Muscle of leg (tissue), 3 donors: ENCODE measurements at regions not wholly inside any gene's neighbourhood (a gene's known extent, or its start where the extent isn't known, plus 50 kb on each side); places are given as distances from the start of the nearest gene placed in this dataset.
"Not testable (repeated sequence)": the region's sequence is repeated elsewhere in the genome, so short reads cannot be mapped to it uniquely, and the experiment has no call there.

Experiments
- DNase-seq: peaks from one replicate; pipeline ENCODE4 v3.0.0; 2013
- H3K27ac ChIP-seq: one replicate; pipeline ENCODE4 v1.5.1; 2013; ENCODE audit warnings: mild to moderate bottlenecking, low read length, control low read depth
- H3K27me3 ChIP-seq: one replicate; pipeline ENCODE4 v1.6.1; 2013; ENCODE audit warnings: low read length; ENCODE audit not compliant: control insufficient read depth, insufficient read depth
- H3K36me3 ChIP-seq: one replicate; pipeline ENCODE4 v1.6.1; 2013; ENCODE audit warnings: low read length; ENCODE audit not compliant: control insufficient read depth, insufficient read depth
- H3K4me1 ChIP-seq: one replicate; pipeline ENCODE4 v1.6.1; 2013; ENCODE audit warnings: low read length; ENCODE audit not compliant: control insufficient read depth, insufficient read depth
- H3K4me3 ChIP-seq: one replicate; pipeline ENCODE4 v1.5.1; 2013; ENCODE audit warnings: low read length, control low read depth
- H3K9me3 ChIP-seq: replicated peaks from 2 replicates; pipeline ENCODE4 v1.6.1; 2013; ENCODE audit warnings: low read depth, low read length; ENCODE audit not compliant: control insufficient read depth
- WGBS: methylation state at CpG from one replicate; pipeline ENCODE4 v1.1.5; 2013; ENCODE audit warnings: missing lambda C conversion rate; ENCODE audit not compliant: insufficient coverage; 5-methylcytosine and 5-hydroxymethylcytosine counted together

DNA sequence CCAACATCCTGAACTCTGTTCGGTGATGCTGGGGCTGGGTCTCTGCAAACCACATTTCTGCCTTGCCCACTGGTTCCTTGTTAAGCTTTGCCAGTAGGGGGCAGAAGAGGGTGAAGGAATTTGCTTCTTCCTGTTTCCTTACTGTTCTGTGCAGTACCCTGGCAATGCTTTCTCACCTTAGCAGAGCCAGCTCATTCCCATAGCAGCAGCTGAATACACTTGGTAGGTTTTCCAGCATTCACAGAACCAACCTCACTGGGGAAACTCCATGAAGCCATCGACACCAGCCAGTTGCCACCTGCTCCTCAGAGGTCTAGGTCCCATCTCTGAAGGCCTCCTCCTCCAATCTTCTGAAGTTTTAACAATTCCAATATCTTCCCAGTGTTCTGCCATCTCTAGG lies 308.4 kb downstream of the PDCD6IP start:
- Histone ChIP-seq H3K27ac (no peak overlapping the region), H3K4me1 (no peaks in the 10 kb centered on the region), H3K36me3 (no peaks in the 10 kb centered on the region), H3K27me3 (no peaks in the 10 kb centered on the region), H3K9me3 (no peaks in the 10 kb centered on the region), H3K4me3 (no peak overlapping the region)
- DNase-seq, result peak; percentile 5
- no CpG with 5 or more reads among the region's 2 CpGs for WGBS

DNA sequence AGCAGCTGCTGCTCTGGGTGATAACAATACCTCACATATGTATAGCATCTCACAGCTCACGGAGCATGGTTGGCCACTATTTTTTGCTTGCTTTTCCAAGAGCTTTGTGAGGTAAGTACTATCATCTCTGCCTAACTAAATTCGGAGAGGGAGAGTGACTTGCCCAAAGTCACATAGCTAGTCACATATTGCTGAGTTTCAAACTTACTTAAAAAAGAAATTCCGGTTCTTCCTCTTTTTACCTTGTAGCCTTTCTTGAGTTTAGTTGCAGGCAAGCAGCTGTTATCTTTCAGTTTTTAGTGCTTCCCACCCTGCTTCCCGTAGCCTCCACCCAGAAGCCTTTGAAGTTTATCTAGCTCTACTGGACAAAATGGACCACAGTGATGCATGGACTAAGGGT lies 309.2 kb downstream of the PDCD6IP start:
- H3K36me3 ChIP-seq, result no peaks in the 10 kb centered on the region
- H3K27ac ChIP-seq, result no peak overlapping the region
- H3K27me3 ChIP-seq, result no peaks in the 10 kb centered on the region
- no peaks in the 10 kb centered on the region for H3K4me1 ChIP-seq
- H3K4me3 ChIP-seq, result no peak overlapping the region
- H3K9me3 ChIP-seq, result no peaks in the 10 kb centered on the region
- WGBS, result 61% methylated on average over 4 of the region's 4 CpGs
- DNase-seq, result no peak

DNA sequence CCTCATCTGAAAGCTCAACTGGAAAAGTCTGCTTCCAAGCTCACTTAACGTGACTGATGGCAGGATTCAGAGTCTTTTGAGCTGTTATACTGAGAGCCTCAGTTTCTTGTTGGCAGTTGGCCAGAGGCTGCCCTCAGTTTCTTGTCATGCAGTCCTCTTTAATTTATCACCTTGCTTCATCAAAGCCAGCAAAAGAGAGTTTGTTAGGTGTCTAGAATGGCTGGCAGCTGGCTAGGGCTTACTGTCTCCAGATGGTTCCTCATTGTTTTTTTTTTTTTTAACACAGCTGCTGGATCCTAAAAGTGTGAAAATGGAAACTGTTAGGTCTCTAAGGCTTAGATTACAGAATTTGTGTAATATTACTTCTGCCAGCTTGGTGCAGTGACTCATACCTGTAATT lies 310.6 kb downstream of the PDCD6IP start:
- H3K36me3 ChIP-seq, result no peaks in the 10 kb centered on the region
- H3K9me3 ChIP-seq, result no peaks in the 10 kb centered on the region
- WGBS, result no CpG with 5 or more reads among the region's 1 CpG
- H3K27ac ChIP-seq, result no peak overlapping the region
- H3K4me1 ChIP-seq, result no peaks in the 10 kb centered on the region
- no peak for DNase-seq
- H3K4me3 ChIP-seq, result no peak overlapping the region
- no peaks in the 10 kb centered on the region for H3K27me3 ChIP-seq

DNA sequence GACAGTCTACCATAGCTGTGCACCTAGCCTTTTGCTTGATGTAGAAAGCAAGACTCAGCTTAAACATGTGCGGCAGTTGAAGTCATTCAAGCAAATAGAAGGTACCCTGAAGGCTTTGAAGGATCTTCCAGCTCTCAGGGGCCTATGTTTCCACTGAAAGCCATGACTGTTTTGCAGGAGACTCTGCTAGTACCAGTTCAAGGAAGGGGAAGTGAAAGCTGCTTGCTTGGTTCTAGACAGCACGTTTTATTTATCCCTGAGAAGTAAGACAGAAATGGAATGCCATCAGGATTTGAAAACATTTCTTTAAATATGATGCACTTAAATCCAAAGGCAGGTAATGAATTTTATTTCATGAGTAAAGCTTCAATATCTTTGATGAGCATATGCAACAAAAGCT lies 311.4 kb downstream of the PDCD6IP start:
- WGBS, result 67% methylated on average over 1 of the region's 2 CpGs
- H3K4me1 ChIP-seq, result no peaks in the 10 kb centered on the region
- H3K36me3 ChIP-seq, result no peaks in the 10 kb centered on the region
- DNase-seq, result peak; percentile 41
- no peaks in the 10 kb centered on the region for H3K9me3 ChIP-seq
- no peaks in the 10 kb centered on the region for H3K27me3 ChIP-seq
- H3K27ac ChIP-seq, result no peak overlapping the region
- no peak overlapping the region for H3K4me3 ChIP-seq

DNA sequence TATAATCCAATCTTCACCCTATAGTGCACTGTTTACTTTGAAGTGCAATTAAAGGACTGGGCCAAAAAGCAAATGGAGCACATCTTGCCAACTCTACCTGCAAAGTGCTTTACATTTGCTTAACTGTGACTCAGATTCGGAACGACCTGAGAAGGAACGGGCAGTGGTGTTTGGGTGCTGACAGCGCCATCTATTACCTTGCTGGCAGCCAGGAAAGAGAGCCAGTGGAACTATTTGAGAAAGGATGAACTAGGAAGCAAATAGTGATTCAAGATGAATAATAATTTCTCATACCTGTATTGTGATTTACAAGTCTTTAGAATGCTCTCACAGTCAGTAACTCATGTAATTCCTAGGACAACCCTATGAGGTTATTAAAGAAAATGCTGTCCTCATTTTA lies 312.9 kb downstream of the PDCD6IP start:
- Histone ChIP-seq H3K27me3 (no peaks in the 10 kb centered on the region), H3K4me3 (no peak overlapping the region), H3K9me3 (no peaks in the 10 kb centered on the region), H3K36me3 (no peaks in the 10 kb centered on the region), H3K27ac (no peak overlapping the region), H3K4me1 (no peaks in the 10 kb centered on the region)
- DNase-seq, result no peak
- WGBS, result no CpG with 5 or more reads among the region's 4 CpGs

DNA sequence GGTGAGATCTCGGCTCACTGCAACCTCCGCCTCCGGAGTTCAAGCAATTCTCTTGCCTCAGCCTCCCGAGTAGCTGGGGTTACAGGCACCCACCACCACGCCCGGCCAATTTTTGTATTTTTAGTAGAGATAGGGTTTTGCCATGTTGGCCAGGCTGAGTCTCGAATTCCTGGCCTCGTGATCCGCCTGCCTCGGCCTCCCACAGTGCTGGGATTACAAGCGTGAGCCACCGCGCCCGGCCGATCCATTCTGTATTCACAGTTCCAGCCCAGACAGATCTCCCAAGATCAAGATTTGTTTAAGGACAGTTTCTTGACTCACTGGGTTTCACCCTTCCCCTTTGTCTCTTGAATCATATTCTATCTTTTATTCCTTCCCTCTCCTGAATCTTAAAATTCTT lies 313.8 kb downstream of the PDCD6IP start:
- DNase-seq, H3K4me1 ChIP-seq, H3K9me3 ChIP-seq, H3K27me3 ChIP-seq, H3K4me3 ChIP-seq, H3K27ac ChIP-seq, H3K36me3 ChIP-seq: not testable (repeated sequence)
- 95% methylated on average over 10 of the region's 15 CpGs for WGBS

DNA sequence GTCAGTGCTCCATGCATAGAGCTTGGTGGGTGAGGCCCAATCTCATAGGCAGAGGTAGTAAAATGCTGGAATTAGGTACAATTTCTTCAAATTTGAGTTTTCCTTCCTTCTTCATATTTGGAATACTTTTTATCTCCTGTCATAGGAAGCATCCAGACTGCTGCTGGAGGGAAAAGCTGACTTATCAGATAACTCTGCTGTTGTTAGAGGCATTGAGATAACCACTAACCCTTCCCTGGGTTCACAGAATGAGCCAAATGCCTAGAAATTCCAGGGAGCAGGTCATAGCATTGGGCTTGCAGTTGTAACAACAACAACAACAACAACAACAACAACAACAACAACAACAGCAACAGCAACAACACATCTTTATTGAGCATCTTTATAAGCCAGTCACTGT lies 332.7 kb downstream of the PDCD6IP start:
- Histone ChIP-seq H3K4me1 (no peaks in the 10 kb centered on the region), H3K27me3 (no peaks in the 10 kb centered on the region), H3K4me3 (no peak overlapping the region), H3K9me3 (no peaks in the 10 kb centered on the region), H3K36me3 (no peaks in the 10 kb centered on the region), H3K27ac (no peak overlapping the region)
- DNase-seq, result no peak

DNA sequence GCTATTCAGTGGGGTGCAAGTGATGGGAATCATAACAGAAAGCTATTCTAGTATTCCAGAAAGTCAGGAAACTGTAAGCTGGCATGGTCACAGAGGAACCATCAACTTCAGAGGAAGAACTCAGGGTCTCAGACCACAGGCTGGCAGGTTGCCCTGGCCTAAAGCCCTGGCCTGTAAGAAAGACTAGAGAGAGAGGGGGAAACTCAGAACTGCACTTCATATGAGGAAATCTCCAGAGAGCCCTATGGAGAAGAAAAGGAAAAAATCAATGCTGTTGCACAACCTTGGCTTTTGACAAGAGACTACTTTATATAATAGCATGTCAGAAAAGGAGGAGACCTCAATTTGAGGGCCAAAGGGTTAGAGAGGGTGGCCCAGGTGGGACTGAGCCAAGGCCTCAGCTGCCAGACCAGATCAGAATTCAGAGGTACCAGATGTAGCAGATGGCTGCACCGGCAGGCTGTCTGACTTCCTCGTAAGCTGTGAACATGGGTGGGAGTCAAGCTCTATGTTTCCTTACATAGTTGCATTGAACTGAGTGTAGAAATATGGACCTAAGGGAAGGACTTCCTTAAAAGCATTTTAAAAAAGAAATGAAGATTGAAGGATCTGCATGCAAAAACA lies 333.8 kb downstream of the PDCD6IP start:
- Histone ChIP-seq H3K4me3 (no peak overlapping the region), H3K27ac (no peak overlapping the region), H3K4me1 (no peaks in the 10 kb centered on the region), H3K36me3 (no peaks in the 10 kb centered on the region), H3K9me3 (no peaks in the 10 kb centered on the region), H3K27me3 (no peaks in the 10 kb centered on the region)
- DNase-seq, result peak; percentile 5
- WGBS, result 6% methylated on average over 2 of the region's 2 CpGs

DNA sequence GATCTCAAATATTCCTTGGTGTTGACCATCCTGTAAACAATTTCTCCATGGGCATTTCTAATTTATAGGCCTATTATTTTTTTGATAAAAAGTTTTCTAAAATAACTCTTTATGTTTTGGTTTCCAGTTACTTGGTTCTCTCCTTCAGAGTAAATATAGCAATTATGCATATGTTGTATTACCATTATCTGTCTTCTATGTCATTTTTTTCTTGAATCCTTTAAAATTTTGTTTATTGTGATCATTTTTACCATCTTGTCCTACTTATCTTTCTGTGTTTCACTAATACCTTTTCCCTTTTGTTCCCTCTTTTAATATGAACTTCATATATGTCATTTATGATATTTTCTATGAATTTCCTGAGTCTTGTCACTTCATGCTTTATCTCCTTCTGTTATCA lies 341.1 kb downstream of the PDCD6IP start:
- no peak overlapping the region for H3K4me3 ChIP-seq
- H3K9me3 ChIP-seq, result no peaks in the 10 kb centered on the region
- H3K27me3 ChIP-seq, result no peaks in the 10 kb centered on the region

DNA sequence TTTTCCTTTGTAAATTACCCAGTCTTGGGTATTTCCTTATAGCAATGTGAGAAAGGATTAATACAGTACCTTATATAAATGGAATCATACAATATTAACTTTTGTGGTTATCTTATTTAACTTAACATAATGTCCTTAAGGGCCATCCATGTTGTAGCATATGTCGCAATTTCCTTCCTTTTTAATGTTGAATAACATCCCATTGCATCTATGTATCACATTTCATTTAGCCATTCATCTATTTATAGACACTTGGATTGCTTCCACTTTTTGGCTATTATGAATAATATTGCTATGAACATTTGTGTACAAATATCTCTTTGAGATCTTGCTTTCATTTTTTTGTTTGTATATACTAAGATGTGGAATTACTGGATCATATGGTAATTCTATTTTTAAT lies 342.2 kb downstream of the PDCD6IP start:
- Histone ChIP-seq H3K9me3 (no peaks in the 10 kb centered on the region), H3K27ac (no peak overlapping the region), H3K4me1 (no peaks in the 10 kb centered on the region), H3K36me3 (no peaks in the 10 kb centered on the region), H3K27me3 (no peaks in the 10 kb centered on the region), H3K4me3 (no peak overlapping the region)
- WGBS, result no CpG with 5 or more reads among the region's 1 CpG
- peak; percentile 9 for DNase-seq

More for the DNA sequence above, 341.1 kb downstream of the PDCD6IP start:
- H3K36me3 ChIP-seq, result no peaks in the 10 kb centered on the region
- H3K27ac ChIP-seq, result no peak overlapping the region
- no peaks in the 10 kb centered on the region for H3K4me1 ChIP-seq
- no peak for DNase-seq

DNA sequence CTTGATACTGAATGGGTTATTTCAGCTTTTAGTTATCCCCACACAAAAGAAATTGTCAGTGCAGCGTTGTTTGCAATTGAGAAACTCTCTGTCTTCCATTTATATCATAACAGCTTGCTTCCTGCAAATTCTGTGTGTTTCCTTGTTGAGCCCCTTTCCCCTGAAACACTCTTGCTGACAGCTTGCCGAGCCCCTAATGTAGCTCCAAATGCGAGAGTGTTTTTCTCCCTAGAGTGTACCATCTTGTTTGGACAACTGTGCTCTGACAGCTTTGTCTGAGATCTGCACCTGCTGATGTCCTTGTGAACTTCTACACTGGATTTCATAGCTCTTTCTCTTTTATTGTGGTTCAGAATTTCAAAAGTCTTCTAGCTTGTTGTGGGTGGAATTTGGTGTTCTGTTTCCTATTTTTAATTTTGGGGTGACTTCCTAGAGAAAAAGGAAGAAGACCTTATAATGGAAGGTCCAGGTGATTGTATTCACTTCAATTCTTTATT lies 343.5 kb downstream of the PDCD6IP start:
- H3K36me3 ChIP-seq, result no peaks in the 10 kb centered on the region
- no peak for DNase-seq
- no peaks in the 10 kb centered on the region for H3K4me1 ChIP-seq
- no peaks in the 10 kb centered on the region for H3K9me3 ChIP-seq
- WGBS, result 80% methylated on average over 3 of the region's 3 CpGs
- H3K27ac ChIP-seq, result no peak overlapping the region
- H3K4me3 ChIP-seq, result no peak overlapping the region
- H3K27me3 ChIP-seq, result no peaks in the 10 kb centered on the region
